ENCODE measurements at regions not wholly inside any gene's neighbourhood (a gene's known extent, or its start where the extent isn't known, plus 50 kb on each side); places are given as distances from the start of the nearest gene placed in this dataset.

DNA sequence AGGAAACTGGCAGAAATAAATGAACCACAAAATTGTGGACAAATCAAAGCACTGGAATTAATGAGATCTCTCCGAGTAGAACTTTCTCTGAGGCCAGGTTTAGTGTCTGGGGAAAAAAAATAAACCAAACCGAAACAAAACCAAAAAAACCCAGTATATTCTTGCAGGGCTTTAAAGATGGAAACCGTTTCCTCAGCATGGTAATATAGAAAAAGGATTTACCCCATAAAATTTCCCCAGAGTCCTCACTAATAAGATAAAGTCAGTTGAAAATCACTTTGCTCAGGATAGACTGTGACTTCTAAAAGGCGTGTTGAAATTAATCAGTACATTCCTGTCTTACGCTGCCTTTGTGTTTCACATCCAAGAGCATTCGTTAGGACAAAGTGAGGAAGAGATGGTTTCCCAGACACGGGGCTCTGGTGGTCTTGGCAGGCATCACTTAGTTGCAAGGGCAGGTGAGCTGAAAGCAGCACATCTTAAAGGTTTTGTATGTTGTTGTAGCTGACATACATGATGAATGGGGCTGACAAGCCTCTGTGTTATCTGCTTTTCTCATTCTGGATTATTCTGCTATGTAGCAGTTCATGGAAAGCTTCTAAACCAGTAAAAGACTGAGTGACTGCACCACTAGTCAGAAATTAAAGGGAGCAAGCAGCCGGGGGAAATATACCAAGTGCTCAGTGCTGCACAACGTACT, 85.2 kb upstream of the PRL start:
- TF ChIP-seq POLR2A (IDR thresholded peaks at IDR 0.05) = no peak
- TF ChIP-seq, protein P1, sequence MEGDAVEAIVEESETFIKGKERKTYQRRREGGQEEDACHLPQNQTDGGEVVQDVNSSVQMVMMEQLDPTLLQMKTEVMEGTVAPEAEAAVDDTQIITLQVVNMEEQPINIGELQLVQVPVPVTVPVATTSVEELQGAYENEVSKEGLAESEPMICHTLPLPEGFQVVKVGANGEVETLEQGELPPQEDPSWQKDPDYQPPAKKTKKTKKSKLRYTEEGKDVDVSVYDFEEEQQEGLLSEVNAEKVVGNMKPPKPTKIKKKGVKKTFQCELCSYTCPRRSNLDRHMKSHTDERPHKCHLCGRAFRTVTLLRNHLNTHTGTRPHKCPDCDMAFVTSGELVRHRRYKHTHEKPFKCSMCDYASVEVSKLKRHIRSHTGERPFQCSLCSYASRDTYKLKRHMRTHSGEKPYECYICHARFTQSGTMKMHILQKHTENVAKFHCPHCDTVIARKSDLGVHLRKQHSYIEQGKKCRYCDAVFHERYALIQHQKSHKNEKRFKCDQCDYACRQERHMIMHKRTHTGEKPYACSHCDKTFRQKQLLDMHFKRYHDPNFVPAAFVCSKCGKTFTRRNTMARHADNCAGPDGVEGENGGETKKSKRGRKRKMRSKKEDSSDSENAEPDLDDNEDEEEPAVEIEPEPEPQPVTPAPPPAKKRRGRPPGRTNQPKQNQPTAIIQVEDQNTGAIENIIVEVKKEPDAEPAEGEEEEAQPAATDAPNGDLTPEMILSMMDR (IDR thresholded peaks at IDR 0.05) = no peak
